ENCODE measurements at regions not wholly inside any gene's neighbourhood (a gene's known extent, or its start where the extent isn't known, plus 50 kb on each side); places are given as distances from the start of the nearest gene placed in this dataset.

DNA sequence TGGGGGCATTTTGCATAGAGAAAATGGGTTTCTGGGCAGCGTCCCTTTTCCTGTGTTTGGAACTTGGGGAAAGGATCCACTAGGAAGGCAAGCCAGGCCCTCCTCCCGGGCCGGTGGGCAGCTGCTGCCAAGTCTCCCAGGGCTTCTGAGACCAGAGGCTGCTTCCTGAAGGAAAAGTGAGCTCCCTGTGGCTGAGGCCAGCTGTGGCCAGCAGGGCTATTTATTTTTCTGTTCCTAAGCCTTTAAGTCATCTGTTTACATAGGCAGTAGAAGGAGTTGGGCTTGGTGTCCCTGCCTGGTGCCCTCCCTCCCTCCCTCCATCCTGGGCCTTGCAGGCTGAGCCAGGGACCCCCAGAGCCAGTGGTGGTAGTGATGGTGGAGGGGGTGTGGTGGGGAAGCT is 70.5 kb upstream of the COL13A1 start:
- no peaks in the 10 kb centered on the region for H3K9me2 ChIP-seq (ENCODE audit: insufficient read depth)
- no peak for DNase-seq
- no peaks in the 10 kb centered on the region for H3F3A ChIP-seq (ENCODE audit: insufficient read depth, low read depth)
- no peak overlapping the region for H2AFZ ChIP-seq
- TF ChIP-seq EZH2 (IDR thresholded peaks at IDR 0.05; ENCODE audit: low read depth), result no peak
- TF ChIP-seq, protein P1, sequence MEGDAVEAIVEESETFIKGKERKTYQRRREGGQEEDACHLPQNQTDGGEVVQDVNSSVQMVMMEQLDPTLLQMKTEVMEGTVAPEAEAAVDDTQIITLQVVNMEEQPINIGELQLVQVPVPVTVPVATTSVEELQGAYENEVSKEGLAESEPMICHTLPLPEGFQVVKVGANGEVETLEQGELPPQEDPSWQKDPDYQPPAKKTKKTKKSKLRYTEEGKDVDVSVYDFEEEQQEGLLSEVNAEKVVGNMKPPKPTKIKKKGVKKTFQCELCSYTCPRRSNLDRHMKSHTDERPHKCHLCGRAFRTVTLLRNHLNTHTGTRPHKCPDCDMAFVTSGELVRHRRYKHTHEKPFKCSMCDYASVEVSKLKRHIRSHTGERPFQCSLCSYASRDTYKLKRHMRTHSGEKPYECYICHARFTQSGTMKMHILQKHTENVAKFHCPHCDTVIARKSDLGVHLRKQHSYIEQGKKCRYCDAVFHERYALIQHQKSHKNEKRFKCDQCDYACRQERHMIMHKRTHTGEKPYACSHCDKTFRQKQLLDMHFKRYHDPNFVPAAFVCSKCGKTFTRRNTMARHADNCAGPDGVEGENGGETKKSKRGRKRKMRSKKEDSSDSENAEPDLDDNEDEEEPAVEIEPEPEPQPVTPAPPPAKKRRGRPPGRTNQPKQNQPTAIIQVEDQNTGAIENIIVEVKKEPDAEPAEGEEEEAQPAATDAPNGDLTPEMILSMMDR (conservative IDR thresholded peaks at IDR 0.05), result no peak
- H3K27ac ChIP-seq, result no peak overlapping the region
- ChIA-PET CTCF (no interaction called here), POLR2A (ENCODE audit: unreplicated experiment) (no interaction called here)
- no peaks in the 10 kb centered on the region for H3K79me2 ChIP-seq (ENCODE audit: low read depth)
- H3K4me3 ChIP-seq, result no peak overlapping the region
- no TSS peak for BruUV-seq (replicated peaks)
- H3K9me3 ChIP-seq (ENCODE audit: insufficient read depth, low read depth), result no peaks in the 10 kb centered on the region
- no peak overlapping the region for H3K4me2 ChIP-seq
- H3K27me3 ChIP-seq (ENCODE audit: insufficient read depth, low read depth), result no peaks in the 10 kb centered on the region
- no peaks in the 10 kb centered on the region for H4K20me1 ChIP-seq (ENCODE audit: insufficient read depth)
- H3K4me1 ChIP-seq (replicated peaks; ENCODE audit: insufficient read depth), result peaks cover 10% of the 10 kb centered on the region
- no peaks in the 10 kb centered on the region for H3K36me3 ChIP-seq (ENCODE audit: low read depth)
- intact Hi-C loops (cut with micrococcal nuclease; ENCODE audit: unreplicated experiment), result no loop called here

DNA sequence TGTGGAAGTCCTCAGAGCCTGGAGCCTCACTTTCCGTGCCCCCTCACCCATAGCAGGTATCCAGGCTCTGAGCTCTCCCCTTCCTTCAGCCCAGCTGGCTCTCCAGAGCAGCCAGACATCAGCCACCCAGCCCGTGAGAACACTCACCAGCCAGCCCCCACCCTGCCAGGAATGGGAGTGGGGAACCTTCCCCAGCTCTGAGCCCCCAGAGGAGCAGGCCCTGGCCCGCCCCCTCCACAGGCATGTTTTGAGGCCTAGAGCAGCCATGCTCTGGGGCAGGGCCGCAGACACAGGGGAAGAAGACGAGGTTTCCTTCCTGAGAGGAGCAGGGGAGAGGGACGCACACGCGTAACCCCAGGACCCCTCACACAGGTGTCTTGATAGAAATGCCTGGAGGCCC is 70.0 kb upstream of the COL13A1 start:
- no peaks in the 10 kb centered on the region for H3K79me2 ChIP-seq (ENCODE audit: low read depth)
- H3K4me3 ChIP-seq, result no peak overlapping the region
- H2AFZ ChIP-seq, result no peak overlapping the region
- no peaks in the 10 kb centered on the region for H3K36me3 ChIP-seq (ENCODE audit: low read depth)
- intact Hi-C loops (cut with micrococcal nuclease; ENCODE audit: unreplicated experiment), result no loop called here
- ChIA-PET CTCF (no interaction called here), POLR2A (ENCODE audit: unreplicated experiment) (no interaction called here)
- no peaks in the 10 kb centered on the region for H3F3A ChIP-seq (ENCODE audit: insufficient read depth, low read depth)
- no TSS peak for BruUV-seq (replicated peaks)
- no peaks in the 10 kb centered on the region for H4K20me1 ChIP-seq (ENCODE audit: insufficient read depth)
- no peak overlapping the region for H3K27ac ChIP-seq
- H3K27me3 ChIP-seq (ENCODE audit: insufficient read depth, low read depth), result no peaks in the 10 kb centered on the region
- H3K9me3 ChIP-seq (ENCODE audit: insufficient read depth, low read depth), result no peaks in the 10 kb centered on the region
- no peak overlapping the region for H3K4me2 ChIP-seq
- no peak for TF ChIP-seq EZH2 (IDR thresholded peaks at IDR 0.05; ENCODE audit: low read depth)
- TF ChIP-seq, protein P1 (conservative IDR thresholded peaks at IDR 0.05), result no peak
- DNase-seq, result no peak
- H3K9me2 ChIP-seq (ENCODE audit: insufficient read depth), result no peaks in the 10 kb centered on the region
- H3K4me1 ChIP-seq (replicated peaks; ENCODE audit: insufficient read depth), result peaks cover 10% of the 10 kb centered on the region

DNA sequence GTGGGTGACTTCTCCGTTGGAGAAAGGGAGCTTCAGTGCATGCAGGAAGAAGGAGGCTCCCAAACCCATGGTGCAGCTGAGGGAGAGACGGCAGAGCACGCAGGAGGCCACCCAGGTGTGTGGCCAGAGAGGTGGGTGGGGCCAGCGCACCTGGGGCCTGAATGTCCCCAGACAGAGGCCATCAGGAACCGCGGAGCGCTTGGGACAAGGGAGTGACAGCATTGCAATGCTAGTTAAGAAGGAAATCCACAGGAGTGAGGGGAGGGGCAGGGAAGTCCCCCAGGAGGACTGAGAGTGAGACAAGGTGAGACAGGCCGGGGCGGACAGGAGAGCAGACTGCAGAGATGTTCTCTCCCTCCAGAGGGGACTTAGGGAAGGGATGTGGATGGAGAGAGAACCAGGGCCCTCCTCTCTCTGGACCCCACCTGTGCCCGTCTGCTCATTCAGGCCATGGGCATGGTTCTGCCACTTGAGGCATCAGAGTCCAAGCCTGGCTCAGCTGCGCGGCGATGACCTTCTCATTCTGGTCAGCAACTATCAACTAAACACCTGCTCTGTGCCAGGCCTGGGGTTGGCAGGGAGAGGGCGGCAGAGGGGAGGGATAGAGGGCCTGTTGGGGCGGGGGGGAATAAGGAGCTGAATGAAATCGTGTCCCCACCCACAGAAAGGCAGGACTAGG is 69.4 kb upstream of the COL13A1 start:
- Histone ChIP-seq H4K20me1 (ENCODE audit: insufficient read depth) (no peaks in the 10 kb centered on the region), H3K36me3 (ENCODE audit: low read depth) (no peaks in the 10 kb centered on the region), H3K79me2 (ENCODE audit: low read depth) (no peaks in the 10 kb centered on the region), H3F3A (ENCODE audit: insufficient read depth, low read depth) (no peaks in the 10 kb centered on the region), H3K4me2 (no peak overlapping the region), H3K9me2 (ENCODE audit: insufficient read depth) (no peaks in the 10 kb centered on the region), H3K9me3 (ENCODE audit: insufficient read depth, low read depth) (no peaks in the 10 kb centered on the region), H3K4me1 (replicated peaks; ENCODE audit: insufficient read depth) (peaks cover 10% of the 10 kb centered on the region), H2AFZ (no peak overlapping the region), H3K27me3 (ENCODE audit: insufficient read depth, low read depth) (no peaks in the 10 kb centered on the region), H3K4me3 (no peak overlapping the region), H3K27ac (no peak overlapping the region)
- DNase-seq, result no peak
- BruUV-seq (replicated peaks), result no TSS peak
- intact Hi-C loops (cut with micrococcal nuclease; ENCODE audit: unreplicated experiment), result no loop called here
- ChIA-PET POLR2A (ENCODE audit: unreplicated experiment) (no interaction called here), CTCF (no interaction called here)
- TF ChIP-seq, protein P1 (conservative IDR thresholded peaks at IDR 0.05), result no peak
- no peak for TF ChIP-seq EZH2 (IDR thresholded peaks at IDR 0.05; ENCODE audit: low read depth)

Measured in PC-9 (cell line).